HG03342 (cell line): ENCODE measurements at regions not wholly inside any gene's neighbourhood (a gene's known extent, or its start where the extent isn't known, plus 50 kb on each side); places are given as distances from the start of the nearest gene placed in this dataset.
"Not testable (repeated sequence)": the region's sequence is repeated elsewhere in the genome, so short reads cannot be mapped to it uniquely, and the experiment has no call there.

ENCODE experiments used
- ATAC-seq: cut with Tn5 transposase; IDR thresholded peaks from one replicate; pipeline ENCODE4 v1.9.1; 2021; ENCODE audit warnings: mild to moderate bottlenecking, moderate library complexity; ENCODE audit not compliant: unreplicated experiment

- no peak for ATAC-seq
These were observed 135.7 kb downstream of the IGF1 start for GRCh38 chr12:102344691-102345090.

- ATAC-seq: no peak
These were observed 136.8 kb downstream of the IGF1 start for GRCh38 chr12:102343361-102344121.

GRCh38 chr12:102342281-102343006, 137.9 kb downstream of the IGF1 start:
- no peak for ATAC-seq

GRCh38 chr12:102334765-102335164, 137.1 kb upstream of the PMCH start:
- no peak for ATAC-seq

- no peak for ATAC-seq
These were observed 133.8 kb upstream of the PMCH start for GRCh38 chr12:102331419-102331818.

- no peak for ATAC-seq
These were observed 132.2 kb upstream of the PMCH start for GRCh38 chr12:102329883-102330282.

GRCh38 chr12:102326982-102327381, 129.3 kb upstream of the PMCH start:
- no peak for ATAC-seq

GRCh38 chr12:102325108-102325507, 127.5 kb upstream of the PMCH start:
- ATAC-seq: not testable (repeated sequence)

GRCh38 chr12:102323799-102324198, 126.2 kb upstream of the PMCH start:
- ATAC-seq: no peak

GRCh38 chr12:102322254-102322653, 124.6 kb upstream of the PMCH start:
- ATAC-seq: no peak

- ATAC-seq: no peak
These were observed 123.9 kb upstream of the PMCH start for GRCh38 chr12:102321305-102322082.

- no peak for ATAC-seq
These were observed 119.5 kb upstream of the PMCH start for GRCh38 chr12:102317155-102317554.

- no peak for ATAC-seq
These were observed 119.1 kb upstream of the PMCH start for GRCh38 chr12:102316723-102317122.

- ATAC-seq: no peak
These were observed 117.2 kb upstream of the PMCH start for GRCh38 chr12:102314821-102315220.

- not testable (repeated sequence) for ATAC-seq
These were observed 115.7 kb upstream of the PMCH start for GRCh38 chr12:102313116-102313971.

- ATAC-seq: no peak
These were observed 107.9 kb upstream of the PMCH start for GRCh38 chr12:102305486-102305885.

GRCh38 chr12:102304667-102305066, 107.0 kb upstream of the PMCH start:
- ATAC-seq: not testable (repeated sequence)

GRCh38 chr12:102302553-102302952, 104.9 kb upstream of the PMCH start:
- no peak for ATAC-seq

GRCh38 chr12:102301547-102301946, 103.9 kb upstream of the PMCH start:
- no peak for ATAC-seq

- peak; percentile 87 for ATAC-seq
These were observed 103.3 kb upstream of the PMCH start for GRCh38 chr12:102300824-102301461.
